IPS DF 4.7 (cell line): ENCODE measurements at regions not wholly inside any gene's neighbourhood (a gene's known extent, or its start where the extent isn't known, plus 50 kb on each side); places are given as distances from the start of the nearest gene placed in this dataset.
"Not testable (repeated sequence)": the region's sequence is repeated elsewhere in the genome, so short reads cannot be mapped to it uniquely, and the experiment has no call there.

Experiments
- DNase-seq: peaks from one replicate; pipeline ENCODE4 v3.0.0-alpha.2; 2013; ENCODE audit warnings: low spot score; ENCODE audit errors: extremely low read depth

- DNase-seq = no peak
Observed at GRCh38 chr3:23129117-23129516, 74.0 kb upstream of the UBE2E2 start.

- no peak for DNase-seq
Observed at GRCh38 chr3:23129817-23130216, 73.3 kb upstream of the UBE2E2 start.

- DNase-seq = no peak
Observed at GRCh38 chr3:23130406-23130805, 72.7 kb upstream of the UBE2E2 start.

GRCh38 chr3:23135026-23135785 is 67.9 kb upstream of the UBE2E2 start:
- no peak for DNase-seq

- no peak for DNase-seq
Observed at GRCh38 chr3:23136054-23136453, 67.1 kb upstream of the UBE2E2 start.

GRCh38 chr3:23144051-23144450 is 59.1 kb upstream of the UBE2E2 start:
- DNase-seq = not testable (repeated sequence)

GRCh38 chr3:23146163-23146562 is 57.0 kb upstream of the UBE2E2 start:
- DNase-seq = no peak

GRCh38 chr3:23152989-23153388 is 50.1 kb upstream of the UBE2E2 start:
- DNase-seq = no peak
